Upper lobe of left lung (tissue), 6 donors: ENCODE measurements at regions not wholly inside any gene's neighbourhood (a gene's known extent, or its start where the extent isn't known, plus 50 kb on each side); places are given as distances from the start of the nearest gene placed in this dataset.

Experiments
- ATAC-seq, 2 donors: fragments of 200-7000 bp; cut with Tn5 transposase; one replicate each; pipeline ENCODE4 v1.9.1; 2022; ENCODE audit warnings: mild to moderate bottlenecking in 2 of 2, moderate library complexity in 2 of 2; ENCODE audit not compliant: low FRiP score in 2 of 2
- DNase-seq, 2 donors: peaks; one replicate each; pipeline ENCODE4 v3.0.0-alpha.2; 2019 to 2020
- H3K27ac ChIP-seq, 4 donors: fragments of 200-600 bp; sonication (generic); one replicate each; pipeline ENCODE4 v1.5.1; 2016 to 2019
- H3K27me3 ChIP-seq, 4 donors: fragments of 200-600 bp; sonication (generic); one replicate each; pipeline ENCODE4 v1.5.1; 2017 to 2019
- H3K36me3 ChIP-seq, 4 donors: fragments of 200-600 bp; sonication (generic); one replicate each; pipeline ENCODE4 v1.5.1; 2016 to 2019
- H3K4me1 ChIP-seq, 4 donors: fragments of 200-600 bp; sonication (generic); one replicate each; pipeline ENCODE4 v1.5.1; 2018 to 2019
- H3K4me3 ChIP-seq, 4 donors: fragments of 200-600 bp; sonication (generic); one replicate each; pipeline ENCODE4 v1.5.1; 2017 to 2019; ENCODE audit warnings: mild to moderate bottlenecking in 2 of 4, moderate library complexity in 1 of 4
- H3K9me3 ChIP-seq, 4 donors: fragments of 200-600 bp; sonication (generic); one replicate each; pipeline ENCODE4 v1.5.1; 2018 to 2019
- EP300 ChIP-seq, 4 donors: sonication (generic); formaldehyde crosslinking; IDR thresholded peaks; one replicate each; pipeline ENCODE4 v1.5.1; 2017; ENCODE audit warnings: antibody characterized with exemption in 4 of 4, control low read depth in 2 of 4
- POLR2A ChIP-seq, 4 donors: fragments of 450-650 bp; IDR thresholded peaks; one replicate each; pipeline ENCODE4 v1.5.1; 2016 to 2017; ENCODE audit warnings: antibody characterized with exemption in 4 of 4, mild to moderate bottlenecking in 2 of 4
- POLR2AphosphoS5 ChIP-seq, 2 donors: sonication (generic); formaldehyde crosslinking; IDR thresholded peaks; one replicate each; pipeline ENCODE4 v1.5.1; 2017; ENCODE audit warnings: antibody characterized with exemption in 2 of 2
- WGBS, 2 donors: methylation state at CpG; one replicate each; pipeline ENCODE4 v1.1.5; 2017 to 2018; 5-methylcytosine and 5-hydroxymethylcytosine counted together
- TF ChIP-seq, protein P1 (sequence below), 6 experiments: fragments of 450-650 bp in 4 of 6; fragments of 200-600 bp in 2 of 6; sonication (generic) in 2 of 6; IDR thresholded peaks; one replicate each; pipeline ENCODE4 v1.5.1; 2016 to 2019; ENCODE audit warnings: antibody characterized with exemption in 6 of 6
- donor health status: DM: no; HTN: no; CAD: no; lungs with moderate emphysema.
- donor health status: DM: no; HTN: yes; CAD: no; lungs with severe emphysema.

GRCh38 chr11:70813651-70814050, 415.3 kb downstream of the CTTN start:
- TF ChIP-seq POLR2AphosphoS5 (IDR thresholded peaks at IDR 0.05) (no peak), POLR2A (IDR thresholded peaks at IDR 0.05) (no peak), EP300 (IDR thresholded peaks at IDR 0.05) (no peak)
- TF ChIP-seq, protein P1, sequence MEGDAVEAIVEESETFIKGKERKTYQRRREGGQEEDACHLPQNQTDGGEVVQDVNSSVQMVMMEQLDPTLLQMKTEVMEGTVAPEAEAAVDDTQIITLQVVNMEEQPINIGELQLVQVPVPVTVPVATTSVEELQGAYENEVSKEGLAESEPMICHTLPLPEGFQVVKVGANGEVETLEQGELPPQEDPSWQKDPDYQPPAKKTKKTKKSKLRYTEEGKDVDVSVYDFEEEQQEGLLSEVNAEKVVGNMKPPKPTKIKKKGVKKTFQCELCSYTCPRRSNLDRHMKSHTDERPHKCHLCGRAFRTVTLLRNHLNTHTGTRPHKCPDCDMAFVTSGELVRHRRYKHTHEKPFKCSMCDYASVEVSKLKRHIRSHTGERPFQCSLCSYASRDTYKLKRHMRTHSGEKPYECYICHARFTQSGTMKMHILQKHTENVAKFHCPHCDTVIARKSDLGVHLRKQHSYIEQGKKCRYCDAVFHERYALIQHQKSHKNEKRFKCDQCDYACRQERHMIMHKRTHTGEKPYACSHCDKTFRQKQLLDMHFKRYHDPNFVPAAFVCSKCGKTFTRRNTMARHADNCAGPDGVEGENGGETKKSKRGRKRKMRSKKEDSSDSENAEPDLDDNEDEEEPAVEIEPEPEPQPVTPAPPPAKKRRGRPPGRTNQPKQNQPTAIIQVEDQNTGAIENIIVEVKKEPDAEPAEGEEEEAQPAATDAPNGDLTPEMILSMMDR (IDR thresholded peaks at IDR 0.05): no peak
- DNase-seq (peak in 1 of 2 donors; percentile 32), ATAC-seq (no peak)
- Histone ChIP-seq H3K9me3 (no peaks in the 10 kb centered on the region), H3K4me1 (no peaks in the 10 kb centered on the region), H3K36me3 (no peaks in the 10 kb centered on the region), H3K27me3 (no peaks in the 10 kb centered on the region), H3K27ac (no peak overlapping the region), H3K4me3 (no peak overlapping the region)
- WGBS, 2 donors: 88 to 95% methylated on average over 11 of the region's 11 CpGs

DNA sequence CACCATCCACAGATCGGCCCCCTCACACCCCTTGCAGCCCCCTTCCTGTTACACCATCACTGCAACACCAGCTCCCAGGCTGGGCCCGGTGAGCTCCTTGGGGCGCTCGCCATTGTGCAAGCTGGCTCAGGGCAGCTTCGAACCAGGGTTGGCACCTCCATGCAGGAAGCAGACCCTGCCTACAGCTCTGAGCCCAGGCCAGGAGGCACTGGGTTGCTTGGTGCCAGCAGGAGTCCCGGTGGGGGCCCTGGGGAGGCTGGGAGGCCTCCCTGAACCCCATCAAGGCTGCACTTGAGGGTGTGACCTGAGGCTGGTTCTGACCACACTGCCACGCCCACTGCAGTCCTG, 417.1 kb downstream of the CTTN start:
- H3K4me3 ChIP-seq: no peak overlapping the region
- WGBS, 2 donors: 85% methylated on average over 7 of the region's 7 CpGs; no CpG with 5 or more reads in 1 of the 2 donors
- H3K36me3 ChIP-seq: peaks cover 0 to 2% (median 0%) of the 10 kb centered on the region in 4 donors
- ATAC-seq (no peak), DNase-seq (peak in 1 of 2 donors; percentile 62)
- no peak overlapping the region for H3K27ac ChIP-seq
- no peaks in the 10 kb centered on the region for H3K9me3 ChIP-seq
- no peaks in the 10 kb centered on the region for H3K4me1 ChIP-seq
- no peaks in the 10 kb centered on the region for H3K27me3 ChIP-seq
- TF ChIP-seq POLR2AphosphoS5 (IDR thresholded peaks at IDR 0.05): no peak
- TF ChIP-seq POLR2A (IDR thresholded peaks at IDR 0.05): no peak
- TF ChIP-seq, protein P1 (IDR thresholded peaks at IDR 0.05): no peak
- TF ChIP-seq EP300 (IDR thresholded peaks at IDR 0.05): no peak

DNA sequence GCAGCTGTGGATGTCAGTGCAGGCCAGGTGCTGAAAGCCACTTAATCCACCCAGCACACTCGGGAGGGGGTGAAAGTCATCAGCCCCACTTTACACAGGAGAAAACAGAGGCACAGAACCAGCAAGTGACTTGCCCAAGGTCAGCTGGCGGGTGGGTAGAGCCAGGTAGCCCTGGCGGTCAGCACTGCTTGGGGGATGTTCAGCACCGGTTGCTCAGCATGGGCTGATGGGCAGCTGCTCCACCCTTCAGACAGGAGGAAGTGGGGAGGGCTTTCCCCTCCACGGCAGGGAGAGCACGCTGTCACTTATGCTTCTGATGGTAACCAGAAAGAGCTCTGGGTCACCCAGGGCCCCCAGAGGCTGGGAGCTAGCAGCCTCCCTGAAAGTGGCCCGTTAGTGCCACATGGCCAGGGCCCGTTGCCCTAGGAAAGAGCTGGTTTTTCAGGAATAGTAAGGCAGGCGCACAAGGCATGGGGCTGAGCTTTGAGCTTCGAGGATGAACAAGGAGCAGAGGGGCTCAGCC, 417.9 kb downstream of the CTTN start:
- WGBS, 2 donors: 73% methylated on average over 10 of the region's 10 CpGs; no CpG with 5 or more reads in 1 of the 2 donors
- Histone ChIP-seq H3K27ac (no peak overlapping the region), H3K4me1 (no peaks in the 10 kb centered on the region), H3K27me3 (no peaks in the 10 kb centered on the region), H3K9me3 (no peaks in the 10 kb centered on the region), H3K4me3 (no peak overlapping the region), H3K36me3 (peaks cover 0 to 2% (median 0%) of the 10 kb centered on the region in 4 donors)
- ATAC-seq: no peak
- peak in 1 of 2 donors; percentile 15 for DNase-seq
- TF ChIP-seq POLR2AphosphoS5 (IDR thresholded peaks at IDR 0.05) (no peak), POLR2A (IDR thresholded peaks at IDR 0.05) (no peak), EP300 (IDR thresholded peaks at IDR 0.05) (no peak)
- TF ChIP-seq, protein P1 (IDR thresholded peaks at IDR 0.05): no peak

DNA sequence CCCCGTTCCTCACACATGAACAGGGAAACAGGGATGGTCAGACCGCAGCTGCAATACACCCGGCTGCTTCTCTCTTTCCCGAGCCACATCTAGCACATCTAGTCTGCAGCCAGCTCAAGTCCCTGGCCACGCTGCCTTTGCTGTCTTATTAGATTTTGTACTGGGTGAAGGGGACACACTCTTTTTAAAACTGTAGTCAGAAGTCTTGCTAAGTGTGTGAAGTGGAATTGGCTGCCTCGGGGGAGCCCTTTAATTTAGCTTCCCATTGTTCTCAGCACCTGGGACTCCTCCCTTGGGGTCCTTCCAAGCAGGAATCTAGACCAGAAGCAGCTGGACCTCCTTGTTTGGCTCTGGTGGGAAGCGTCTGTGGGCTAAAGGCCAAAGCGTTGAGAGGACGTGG, 420.0 kb downstream of the CTTN start:
- peaks cover 0 to 2% (median 0%) of the 10 kb centered on the region in 4 donors for H3K36me3 ChIP-seq
- DNase-seq (no peak), ATAC-seq (no peak)
- no peak overlapping the region for H3K27ac ChIP-seq
- TF ChIP-seq EP300 (IDR thresholded peaks at IDR 0.05) (no peak), POLR2A (IDR thresholded peaks at IDR 0.05) (no peak), POLR2AphosphoS5 (IDR thresholded peaks at IDR 0.05) (no peak)
- TF ChIP-seq, protein P1 (IDR thresholded peaks at IDR 0.05): no peak
- no peaks in the 10 kb centered on the region for H3K4me1 ChIP-seq
- H3K9me3 ChIP-seq: no peaks in the 10 kb centered on the region
- 66 to 80% methylated on average over 7 to 9 of the region's 9 CpGs for WGBS, 2 donors
- no peak overlapping the region for H3K4me3 ChIP-seq
- H3K27me3 ChIP-seq: no peaks in the 10 kb centered on the region

GRCh38 chr11:70819022-70819421, 420.7 kb downstream of the CTTN start:
- DNase-seq (peak in 1 of 2 donors; percentile 55), ATAC-seq (no peak)
- Histone ChIP-seq H3K27me3 (no peaks in the 10 kb centered on the region), H3K27ac (no peak overlapping the region), H3K4me3 (no peak overlapping the region), H3K9me3 (no peaks in the 10 kb centered on the region), H3K36me3 (peaks cover 0 to 2% (median 0%) of the 10 kb centered on the region in 4 donors), H3K4me1 (no peaks in the 10 kb centered on the region)
- 64 to 78% methylated on average over 8 to 15 of the region's 15 CpGs for WGBS, 2 donors
- no peak for TF ChIP-seq EP300 (IDR thresholded peaks at IDR 0.05)
- TF ChIP-seq, protein P1 (IDR thresholded peaks at IDR 0.05): no peak
- TF ChIP-seq POLR2A (IDR thresholded peaks at IDR 0.05): no peak
- no peak for TF ChIP-seq POLR2AphosphoS5 (IDR thresholded peaks at IDR 0.05)
